ENCODE measurements at regions not wholly inside any gene's neighbourhood (a gene's known extent, or its start where the extent isn't known, plus 50 kb on each side); places are given as distances from the start of the nearest gene placed in this dataset.

GRCh38 chr12:124503305-124503704, 64.1 kb downstream of the NCOR2 start:
- DNase-seq, result no peak

GRCh38 chr12:124502379-124502778, 65.0 kb downstream of the NCOR2 start:
- no peak for DNase-seq

DNA sequence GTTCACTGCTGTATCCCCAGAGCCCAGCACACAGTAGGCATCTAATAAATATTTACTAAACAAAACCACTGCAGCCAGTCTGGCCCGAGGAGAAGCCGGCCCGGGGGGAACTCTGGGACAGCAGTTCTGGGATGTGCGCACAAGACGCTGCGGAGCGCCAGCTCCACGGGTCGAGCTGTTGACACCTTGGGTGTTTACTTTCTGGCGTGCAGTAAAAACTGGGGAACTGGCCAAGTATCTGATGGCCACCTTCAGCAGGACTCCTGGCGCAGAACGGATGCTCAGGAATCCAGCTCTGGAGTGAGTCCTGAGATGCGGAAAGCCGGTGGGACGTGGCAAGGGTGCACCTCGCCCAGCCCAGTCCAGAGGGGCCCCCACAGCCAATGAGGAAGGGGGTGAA, 65.6 kb downstream of the NCOR2 start:
- no peak for DNase-seq

GRCh38 chr12:124501112-124501561, 66.3 kb downstream of the NCOR2 start:
- no peak for DNase-seq

- no peak for DNase-seq
Observed at GRCh38 chr12:124499898-124500244, 67.5 kb downstream of the NCOR2 start.

GRCh38 chr12:124499190-124499753, 68.1 kb downstream of the NCOR2 start:
- no peak for DNase-seq

GRCh38 chr12:124498275-124499189, 68.9 kb downstream of the NCOR2 start:
- no peak for DNase-seq

- no peak for DNase-seq
Observed at GRCh38 chr12:124497658-124498057, 69.8 kb downstream of the NCOR2 start.

DNA sequence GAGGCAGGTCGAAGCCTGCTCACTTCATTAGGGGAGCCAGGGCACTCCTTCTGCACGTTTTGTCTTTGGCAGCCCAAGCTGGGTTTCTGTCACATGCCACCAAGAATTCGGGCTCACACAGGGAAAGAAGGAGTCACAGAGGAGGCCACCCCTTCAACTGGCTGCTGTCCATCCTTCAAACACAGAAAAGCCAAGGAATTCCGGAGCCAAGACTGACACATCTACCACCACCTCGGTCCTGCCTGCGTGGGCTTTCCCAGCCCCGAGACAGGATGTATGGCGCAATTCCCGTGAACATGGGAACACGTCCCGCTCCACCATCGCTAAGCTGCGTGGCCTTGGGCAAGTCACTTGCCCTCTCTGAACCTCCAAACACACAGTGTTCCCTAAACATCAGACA, 70.4 kb downstream of the NCOR2 start:
- DNase-seq, result no peak

DNA sequence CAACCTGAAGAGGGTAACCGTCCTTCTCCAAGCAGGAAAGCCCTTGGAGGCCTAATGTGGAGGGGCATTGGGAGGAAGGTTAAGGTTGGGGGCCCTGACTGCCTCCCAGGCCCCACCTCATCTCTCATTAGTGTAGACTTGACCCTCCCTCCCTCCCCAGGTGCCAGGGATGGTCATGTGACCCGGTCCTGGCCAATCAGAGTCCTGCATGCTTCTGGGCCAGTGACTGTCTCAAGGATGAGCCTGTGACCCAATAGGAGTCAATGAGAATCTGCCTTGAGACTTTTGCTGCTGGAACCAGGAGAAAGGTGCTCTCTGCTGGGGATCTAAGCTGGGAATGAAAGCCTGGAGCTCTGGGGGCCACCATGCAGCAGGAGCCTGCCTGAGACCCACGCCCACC, 70.8 kb downstream of the NCOR2 start:
- DNase-seq, result no peak

DNA sequence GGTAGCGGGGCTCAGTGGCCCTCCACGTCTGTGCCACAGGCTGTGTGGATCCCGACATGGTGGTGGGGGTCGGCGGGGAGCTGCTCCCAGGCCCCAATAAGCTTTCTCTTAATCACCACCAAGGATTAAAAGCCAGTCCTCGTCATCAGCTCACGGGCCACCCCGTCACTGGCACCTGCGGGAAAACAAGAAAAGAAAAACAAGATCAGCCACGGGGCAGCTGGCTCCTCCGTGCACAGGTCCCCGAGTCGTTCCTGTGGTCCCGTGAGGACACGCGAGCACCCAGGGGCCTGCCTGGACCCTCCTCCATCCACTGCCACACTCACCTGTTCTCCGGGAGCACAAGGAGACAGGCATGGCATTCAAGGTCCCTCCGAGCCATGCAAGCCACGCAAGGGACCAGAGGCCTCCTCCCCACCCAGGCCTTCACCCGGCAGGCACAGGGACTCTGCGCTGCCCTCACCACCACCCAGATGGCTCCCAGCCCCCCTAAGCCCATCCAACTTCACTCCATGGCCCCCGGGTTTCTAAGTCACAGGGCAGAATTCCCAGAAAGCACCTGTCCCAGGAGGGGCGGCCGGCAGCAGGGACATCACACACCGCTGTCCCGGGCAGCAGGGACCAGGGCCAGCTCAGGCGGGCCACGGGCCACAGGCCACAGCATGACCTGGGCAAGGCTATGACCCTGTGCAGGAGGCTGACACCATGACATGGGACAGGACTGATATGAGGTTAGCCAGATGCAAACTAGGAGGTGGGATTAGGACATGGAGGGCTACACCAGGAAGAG, 72.0 kb downstream of the NCOR2 start:
- DNase-seq, result no peak

DNA sequence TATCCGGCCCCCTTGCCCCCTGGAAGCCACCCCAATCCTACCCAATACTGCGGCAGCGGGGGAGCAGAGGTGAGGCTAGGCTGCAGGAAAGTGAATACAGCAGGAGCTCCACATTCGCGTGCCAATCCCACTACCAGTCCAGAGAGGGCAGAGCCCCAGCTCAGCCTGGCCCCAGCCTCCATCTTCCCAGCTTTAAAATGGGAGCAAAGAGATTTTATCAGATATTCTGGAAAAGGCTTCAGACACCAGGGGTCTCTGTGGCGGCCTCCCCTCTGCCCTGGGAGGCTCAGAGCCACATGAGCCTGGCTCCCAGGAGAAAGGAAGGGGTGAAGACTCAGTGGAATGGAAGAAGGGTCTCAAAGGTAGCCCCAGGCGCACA, 72.7 kb downstream of the NCOR2 start:
- no peak for DNase-seq

DNA sequence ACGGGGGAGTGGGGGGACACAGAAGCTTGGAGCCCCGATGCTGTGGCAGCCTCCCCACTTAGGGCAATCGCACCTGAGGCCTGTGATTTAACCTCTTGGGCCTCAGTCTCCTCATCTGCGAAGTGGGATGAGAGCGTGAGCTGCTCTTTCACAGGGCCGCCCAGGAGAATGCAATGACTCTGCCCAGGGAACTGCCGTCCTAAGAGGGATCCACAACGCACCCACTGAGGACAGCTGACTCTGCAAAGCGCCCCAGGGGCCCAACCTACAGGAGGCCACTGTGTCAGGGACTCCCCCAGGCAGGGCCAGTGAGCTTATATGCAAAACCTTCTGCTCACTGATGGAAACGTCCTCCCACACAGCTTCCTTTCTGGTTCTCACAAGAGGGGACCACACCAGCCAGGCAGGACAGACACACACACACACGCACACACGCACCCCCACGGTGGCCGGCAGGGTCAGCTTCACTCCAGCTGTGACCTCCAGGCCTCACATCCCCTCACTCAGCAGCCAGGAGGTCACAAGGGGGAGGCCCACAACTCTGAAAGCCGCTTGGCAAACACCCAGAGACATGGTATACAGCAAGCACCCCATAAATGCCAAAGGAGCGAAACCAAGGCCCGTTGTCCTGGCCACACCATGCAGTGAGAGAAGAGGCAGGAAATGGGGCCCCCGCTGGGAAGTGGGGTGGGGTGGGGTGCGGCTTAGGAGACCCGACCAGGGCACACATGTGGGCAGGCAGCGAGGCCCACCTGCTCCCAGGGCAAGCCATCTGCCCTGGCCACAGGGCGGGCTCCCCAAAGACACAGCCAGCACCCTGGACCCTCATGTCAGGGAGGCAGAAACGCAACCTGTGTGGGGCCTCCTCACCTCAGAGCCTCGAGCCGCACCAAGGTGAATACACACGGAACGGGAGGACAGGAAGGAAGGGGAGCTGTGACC, 73.3 kb downstream of the NCOR2 start:
- no peak for DNase-seq

DNA sequence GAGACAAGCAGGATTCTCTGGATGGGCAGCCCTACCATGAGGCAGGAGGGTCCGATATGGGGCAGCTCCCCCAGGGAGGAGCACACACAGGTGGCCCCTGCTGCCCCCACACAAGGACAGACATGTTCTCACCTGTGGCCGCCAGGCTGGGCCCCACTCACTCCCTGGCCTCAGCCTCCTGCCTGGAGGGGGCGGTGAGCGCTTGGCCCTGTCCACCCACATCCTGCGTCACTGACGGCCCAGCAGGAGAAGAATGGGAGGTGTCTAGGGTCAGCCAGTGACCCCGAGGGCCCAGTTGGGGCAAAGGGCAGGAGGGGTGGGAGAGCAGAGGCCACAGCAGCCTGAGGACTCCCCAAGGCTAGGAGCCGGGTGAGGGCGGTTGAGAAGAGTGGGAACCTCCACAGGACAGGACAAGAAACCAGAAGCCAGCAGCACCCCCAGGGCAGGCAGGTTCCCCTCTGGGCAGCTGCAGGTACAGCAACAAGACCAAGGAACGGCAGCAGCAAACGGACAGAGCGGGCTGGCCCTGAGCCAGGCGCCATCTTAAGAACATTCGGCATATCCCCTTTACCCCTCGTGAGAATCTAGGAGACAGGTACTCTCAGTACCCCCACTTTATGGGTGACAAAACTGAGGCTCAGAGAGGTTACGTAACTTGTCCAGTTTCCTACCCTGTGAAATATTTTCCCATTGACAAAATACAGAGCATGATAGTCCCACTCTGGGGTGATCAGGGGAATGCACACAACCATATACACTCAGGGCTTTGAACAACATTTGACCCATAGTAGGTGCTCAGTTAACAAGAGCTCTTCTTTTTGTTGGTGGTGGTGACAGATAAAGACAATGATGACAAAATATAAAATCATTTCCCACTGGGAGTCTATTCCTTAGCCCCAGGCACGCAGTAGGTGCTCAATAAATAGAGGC, 74.3 kb downstream of the NCOR2 start:
- DNase-seq, result no peak

GRCh38 chr12:124491856-124492420, 75.5 kb downstream of the NCOR2 start:
- DNase-seq, result no peak

- no peak for DNase-seq
Observed at GRCh38 chr12:124491310-124491709, 76.1 kb downstream of the NCOR2 start.

- DNase-seq, result no peak
Observed at GRCh38 chr12:124490584-124491305, 76.7 kb downstream of the NCOR2 start.

DNA sequence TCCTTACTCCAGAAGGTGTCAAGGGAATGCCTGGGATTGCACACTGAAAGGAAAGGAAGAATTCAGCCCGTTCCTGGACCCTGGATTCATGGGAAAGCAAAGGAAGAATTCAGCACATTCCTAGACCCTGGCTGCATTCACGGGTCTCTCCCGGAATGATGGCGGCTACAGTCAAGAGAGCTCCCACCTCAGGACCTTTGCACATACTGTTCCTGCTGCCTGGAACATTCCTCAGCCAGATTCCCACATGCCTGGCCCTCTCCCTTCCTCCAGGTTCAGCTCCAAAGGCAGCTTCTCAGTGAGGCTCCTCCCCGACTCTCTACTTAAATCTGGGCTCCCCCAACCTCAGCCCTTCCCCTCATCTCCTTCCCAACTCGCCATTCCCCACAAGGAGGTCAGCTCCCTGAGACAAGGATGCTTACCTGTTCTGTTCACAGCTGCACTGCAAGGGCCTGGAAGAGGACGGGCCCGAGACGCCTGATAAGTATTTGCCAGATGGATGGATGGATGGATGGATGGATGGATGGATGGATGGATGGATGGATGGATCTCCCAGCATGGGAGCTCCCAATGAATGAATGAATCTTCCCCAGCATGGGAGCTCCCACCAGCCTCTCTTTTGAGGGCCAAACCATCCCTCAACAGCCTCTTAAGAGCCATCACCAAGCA, 77.4 kb downstream of the NCOR2 start:
- no peak for DNase-seq

DNA sequence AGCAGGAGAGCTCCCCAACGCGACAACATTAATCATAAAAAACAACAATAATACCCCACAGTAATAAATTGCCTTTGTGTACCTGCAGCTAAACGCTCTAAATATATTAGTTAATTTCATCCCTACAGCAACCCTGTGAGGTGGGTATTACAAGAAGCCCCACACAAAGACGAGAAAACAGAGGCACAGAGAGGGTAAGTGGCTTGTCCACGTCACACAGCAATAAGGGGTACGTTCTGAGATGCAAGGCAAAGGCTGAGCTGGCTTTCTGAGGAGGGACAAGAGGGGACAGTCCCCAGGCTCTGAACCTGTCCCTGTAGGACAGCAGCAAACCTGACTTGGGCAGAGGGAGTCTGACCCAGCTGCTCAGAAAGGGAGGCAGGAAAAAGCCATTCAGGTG, 78.2 kb downstream of the NCOR2 start:
- DNase-seq, result no peak

GRCh38 chr12:124488520-124488919, 78.9 kb downstream of the NCOR2 start:
- no peak for DNase-seq
